Neuronal stem cell (in vitro differentiated cells): ENCODE measurements at regions not wholly inside any gene's neighbourhood (a gene's known extent, or its start where the extent isn't known, plus 50 kb on each side); places are given as distances from the start of the nearest gene placed in this dataset.
"Not testable (repeated sequence)": the region's sequence is repeated elsewhere in the genome, so short reads cannot be mapped to it uniquely, and the experiment has no call there.

ENCODE experiments used
- DNase-seq: peaks from one replicate; pipeline ENCODE4 v3.0.0-alpha.2; 2013; ENCODE audit warnings: low spot score
- H2AFZ ChIP-seq: one replicate; pipeline ENCODE4 v1.6.1; 2013; ENCODE audit warnings: mild to moderate bottlenecking, low read length, inconsistent platforms
- H2AK5ac ChIP-seq: 2 replicates; pipeline ENCODE4 v1.6.1; 2013; ENCODE audit warnings: low read depth, mild to moderate bottlenecking, inconsistent platforms, low read length, moderate library complexity, mixed read lengths
- H2BK120ac ChIP-seq: 2 replicates; pipeline ENCODE4 v1.6.1; 2013; ENCODE audit warnings: low read depth, mild to moderate bottlenecking, inconsistent platforms, low read length, moderate library complexity, mixed read lengths
- H2BK12ac ChIP-seq: one replicate; pipeline ENCODE4 v1.6.1; 2013; ENCODE audit warnings: low read length, inconsistent platforms
- H2BK15ac ChIP-seq: 2 replicates; pipeline ENCODE4 v1.6.1; 2013; ENCODE audit warnings: mild to moderate bottlenecking, low read length, inconsistent platforms, mixed read lengths
- H2BK5ac ChIP-seq: one replicate; pipeline ENCODE4 v1.6.1; 2013; ENCODE audit warnings: inconsistent platforms, mild to moderate bottlenecking, low read length, moderate library complexity
- H3K14ac ChIP-seq: one replicate; pipeline ENCODE4 v1.6.1; 2013; ENCODE audit warnings: low read length, inconsistent platforms
- H3K18ac ChIP-seq: 2 replicates; pipeline ENCODE4 v1.6.1; 2013; ENCODE audit warnings: low read length, inconsistent platforms
- H3K23ac ChIP-seq: 2 replicates; pipeline ENCODE4 v1.6.1; 2013; ENCODE audit warnings: low read depth, mild to moderate bottlenecking, mixed read lengths, low read length, inconsistent platforms; ENCODE audit not compliant: poor library complexity
- H3K27ac ChIP-seq: replicated peaks from 3 replicates; pipeline ENCODE4 v1.5.1; 2013; ENCODE audit warnings: low read length, inconsistent platforms
- H3K27me3 ChIP-seq, 3 experiments: 2 replicates each; pipeline ENCODE4 v1.6.1; 2013; ENCODE audit warnings: low read length in 3 of 3, mild to moderate bottlenecking in 2 of 3, inconsistent platforms in 1 of 3, low read depth in 1 of 3, mixed read lengths in 1 of 3, moderate library complexity in 1 of 3; ENCODE audit not compliant: control insufficient read depth in 3 of 3, insufficient read depth in 3 of 3
- H3K36me3 ChIP-seq, 2 donors: replicated peaks in 1 of 2; 2 replicates each; pipeline ENCODE4 v1.6.1; 2013; ENCODE audit warnings: low read length in 2 of 2; ENCODE audit not compliant: control insufficient read depth in 2 of 2, insufficient read depth in 2 of 2
- H3K4ac ChIP-seq: 2 replicates; pipeline ENCODE4 v1.6.1; 2013; ENCODE audit warnings: inconsistent platforms, mild to moderate bottlenecking, low read length, moderate library complexity
- H3K4me1 ChIP-seq, 2 donors: 1 replicate in 1 of 2; 2 replicates in 1 of 2; pipeline ENCODE4 v1.6.1; 2013; ENCODE audit warnings: low read length in 2 of 2, low read depth in 1 of 2; ENCODE audit not compliant: control insufficient read depth in 2 of 2, insufficient read depth in 1 of 2
- H3K4me2 ChIP-seq: one replicate; pipeline ENCODE4 v1.6.1; 2013; ENCODE audit warnings: mild to moderate bottlenecking, low read length, inconsistent platforms; ENCODE audit not compliant: insufficient read depth, poor library complexity, severe bottlenecking
- H3K4me3 ChIP-seq, 2 donors: 2 replicates each; pipeline ENCODE4 v1.5.1; 2013; ENCODE audit warnings: low read length in 2 of 2, mild to moderate bottlenecking in 2 of 2, inconsistent platforms in 1 of 2, moderate library complexity in 1 of 2
- H3K79me1 ChIP-seq: one replicate; pipeline ENCODE4 v1.6.1; 2013; ENCODE audit warnings: low read depth, mild to moderate bottlenecking, inconsistent platforms, low read length, moderate library complexity
- H3K9ac ChIP-seq: one replicate; pipeline ENCODE4 v1.6.1; 2013; ENCODE audit warnings: mild to moderate bottlenecking, low read depth, low read length, inconsistent platforms; ENCODE audit not compliant: poor library complexity
- H3K9me3 ChIP-seq, 2 donors: replicated peaks in 1 of 2; 2 replicates each; pipeline versions ENCODE3 to v1.6.1; 2013; ENCODE audit warnings: low read length in 2 of 2, mild to moderate bottlenecking in 2 of 2, inconsistent platforms in 1 of 2, low read depth in 1 of 2, mixed read lengths in 1 of 2, moderate library complexity in 1 of 2; ENCODE audit not compliant: control insufficient read depth in 2 of 2, insufficient read depth in 1 of 2
- H4K8ac ChIP-seq: one replicate; pipeline ENCODE4 v1.6.1; 2013; ENCODE audit warnings: low read depth, mild to moderate bottlenecking, inconsistent platforms, low read length, moderate library complexity
- H4K91ac ChIP-seq: one replicate; pipeline ENCODE4 v1.6.1; 2013; ENCODE audit warnings: low read length, low read depth, mild to moderate bottlenecking, inconsistent platforms; ENCODE audit not compliant: poor library complexity
- WGBS, 2 donors: extraction: QIAGEN DNeasy Blood & Tissue Kit; methylation state at CpG; one replicate each; pipeline ENCODE4 v1.1.7; 2013; ENCODE audit warnings: missing lambda C conversion rate in 2 of 2, mixed read lengths in 1 of 2; ENCODE audit not compliant: insufficient read length in 2 of 2, insufficient replicate concordance in 1 of 2; ENCODE audit errors: extremely low coverage in 2 of 2; 5-methylcytosine and 5-hydroxymethylcytosine counted together

DNA sequence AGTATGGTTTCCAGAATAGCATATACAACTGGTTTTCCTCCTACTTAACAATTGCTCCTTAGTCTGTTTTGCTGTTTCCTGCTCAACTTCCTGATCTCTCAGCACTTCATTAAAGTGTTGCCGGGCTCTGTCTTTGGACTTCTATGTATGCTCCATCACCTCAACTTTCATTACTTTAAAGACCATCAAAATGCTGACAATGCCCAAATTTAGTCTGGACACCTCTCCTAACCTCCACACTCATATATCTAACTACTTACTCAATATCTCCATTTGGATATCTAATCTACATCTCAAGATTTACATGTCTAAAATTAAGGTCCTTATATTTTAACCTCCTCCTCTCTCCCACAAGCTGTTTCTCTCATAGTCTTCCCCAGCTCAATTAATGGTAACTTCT lies 54.4 kb upstream of the LGR5 start:
- H3K18ac ChIP-seq, result no peak overlapping the region
- H3K27ac ChIP-seq, result no peak overlapping the region
- no peak overlapping the region for H3K9ac ChIP-seq
- H3K4ac ChIP-seq, result no peak overlapping the region
- H3K79me1 ChIP-seq, result no peaks in the 10 kb centered on the region
- H4K91ac ChIP-seq, result no peak overlapping the region
- no peak overlapping the region for H2BK15ac ChIP-seq
- H3K4me3 ChIP-seq, result no peak overlapping the region
- DNase-seq, result no peak
- no peak overlapping the region for H2BK5ac ChIP-seq
- no peak overlapping the region for H2BK12ac ChIP-seq
- no peak overlapping the region for H3K14ac ChIP-seq
- H3K9me3 ChIP-seq, result no peaks in the 10 kb centered on the region
- WGBS, 2 donors, result no CpG with 5 or more reads among the region's 1 CpG
- no peak overlapping the region for H2AK5ac ChIP-seq
- no peaks in the 10 kb centered on the region for H3K36me3 ChIP-seq
- no peak overlapping the region for H4K8ac ChIP-seq
- H3K4me1 ChIP-seq, result no peaks in the 10 kb centered on the region
- no peak overlapping the region for H2BK120ac ChIP-seq
- no peaks in the 10 kb centered on the region for H3K27me3 ChIP-seq
- H2AFZ ChIP-seq, result no peak overlapping the region
- no peak overlapping the region for H3K23ac ChIP-seq
- H3K4me2 ChIP-seq, result no peak overlapping the region

DNA sequence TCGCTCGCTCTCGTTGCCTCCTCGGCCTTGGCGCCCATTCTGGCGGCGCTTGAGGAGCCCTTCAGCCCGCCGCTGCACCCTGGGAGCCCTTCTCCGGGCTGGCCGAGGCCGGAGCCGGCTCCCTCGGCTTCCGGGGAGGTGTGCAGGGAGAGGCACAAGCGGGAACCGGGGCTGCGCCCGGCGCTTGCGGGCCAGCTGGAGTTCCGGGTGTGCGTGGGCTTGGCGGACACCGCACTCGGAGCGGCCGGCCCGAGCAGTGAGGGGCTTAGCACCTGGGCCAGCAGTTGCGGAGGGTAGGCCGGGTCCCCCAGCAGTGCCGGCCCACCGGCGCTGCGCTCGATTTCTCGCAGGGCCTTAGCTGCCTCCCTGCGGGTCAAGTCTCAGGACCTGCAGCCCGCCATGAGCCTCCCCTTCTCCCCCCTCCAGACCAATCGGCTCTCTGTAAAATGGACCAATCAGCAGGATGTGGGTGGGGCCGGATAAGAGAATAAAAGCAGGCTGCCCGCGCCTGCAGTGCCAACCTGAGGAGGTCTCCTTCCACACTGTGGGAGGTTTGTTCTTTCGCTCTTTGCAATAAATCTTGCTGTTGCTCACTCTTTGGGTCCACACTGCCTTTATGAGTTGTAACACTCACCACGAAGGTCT lies 62.8 kb upstream of the LGR5 start:
- not testable (repeated sequence) for DNase-seq, H4K8ac ChIP-seq, H3K4ac ChIP-seq, H3K27ac ChIP-seq, H3K23ac ChIP-seq, H3K9ac ChIP-seq, H3K27me3 ChIP-seq, H2BK120ac ChIP-seq, H3K18ac ChIP-seq, H3K9me3 ChIP-seq, H2BK15ac ChIP-seq, H3K36me3 ChIP-seq, H2BK5ac ChIP-seq, H2BK12ac ChIP-seq, H2AFZ ChIP-seq, H3K79me1 ChIP-seq, H3K4me3 ChIP-seq, H4K91ac ChIP-seq, H3K14ac ChIP-seq, H3K4me2 ChIP-seq, H2AK5ac ChIP-seq, H3K4me1 ChIP-seq
- WGBS, 2 donors, result no CpG with 5 or more reads among the region's 45 CpGs

DNA sequence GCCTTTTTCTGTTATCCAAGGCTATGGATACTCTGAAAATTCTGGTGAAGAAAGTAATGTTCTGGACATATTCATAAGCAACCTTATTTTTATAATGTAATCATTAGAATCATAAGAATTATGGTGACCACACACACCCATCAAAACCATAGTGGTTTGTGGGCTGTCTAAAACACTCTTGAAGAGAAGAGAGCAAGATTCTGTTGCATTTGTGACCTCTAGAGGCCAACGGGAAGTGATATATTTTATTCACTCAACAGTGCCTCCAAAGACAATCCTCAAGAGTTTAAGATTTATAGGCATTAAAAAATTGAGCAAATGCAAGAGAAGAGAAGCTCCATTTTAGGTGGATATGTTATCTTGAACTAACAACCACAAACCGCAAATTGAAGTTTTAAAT lies 68.5 kb upstream of the LGR5 start:
- Histone ChIP-seq H2BK15ac (no peak overlapping the region), H3K79me1 (no peaks in the 10 kb centered on the region), H2AFZ (no peak overlapping the region), H3K36me3 (no peaks in the 10 kb centered on the region), H2BK5ac (no peak overlapping the region), H2AK5ac (no peak overlapping the region), H4K8ac (no peak overlapping the region), H3K4me3 (no peak overlapping the region), H3K18ac (no peak overlapping the region), H2BK120ac (no peak overlapping the region), H3K14ac (no peak overlapping the region), H3K4me2 (no peak overlapping the region), H3K9ac (no peak overlapping the region), H3K9me3 (no peaks in the 10 kb centered on the region), H2BK12ac (no peak overlapping the region), H3K23ac (no peak overlapping the region), H3K27ac (no peak overlapping the region), H3K4ac (no peak overlapping the region), H3K27me3 (no peaks in the 10 kb centered on the region), H4K91ac (no peak overlapping the region), H3K4me1 (no peaks in the 10 kb centered on the region)
- no peak for DNase-seq
- WGBS, 2 donors, result no CpG with 5 or more reads among the region's 2 CpGs

DNA sequence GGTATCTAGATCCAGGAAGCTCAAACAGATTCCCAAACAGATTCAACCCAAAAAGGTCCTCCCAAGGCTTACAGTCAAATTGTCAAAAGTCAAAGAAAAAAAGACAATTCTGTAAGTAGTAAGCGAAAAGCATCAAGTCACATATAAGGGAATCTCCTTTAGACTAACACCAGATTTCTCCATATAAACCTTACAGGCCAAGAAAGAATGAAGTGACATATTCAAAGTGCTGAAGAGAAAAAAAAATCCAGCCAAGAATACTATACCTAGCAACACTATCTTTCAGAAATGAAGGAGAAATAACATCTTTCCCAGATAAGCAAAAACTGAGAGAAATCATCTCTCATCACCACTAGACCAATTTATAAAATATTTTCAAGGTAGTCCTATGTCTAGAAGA lies 79.6 kb upstream of the LGR5 start:
- H2BK5ac ChIP-seq, result no peak overlapping the region
- no peaks in the 10 kb centered on the region for H3K27me3 ChIP-seq
- H3K18ac ChIP-seq, result no peak overlapping the region
- H3K27ac ChIP-seq, result no peak overlapping the region
- no peaks in the 10 kb centered on the region for H3K4me1 ChIP-seq
- H3K4ac ChIP-seq, result no peak overlapping the region
- no peak overlapping the region for H2AFZ ChIP-seq
- H3K9ac ChIP-seq, result no peak overlapping the region
- no peak overlapping the region for H2BK120ac ChIP-seq
- no peak overlapping the region for H2BK12ac ChIP-seq
- no peak for DNase-seq
- no peak overlapping the region for H3K4me2 ChIP-seq
- no peak overlapping the region for H3K14ac ChIP-seq
- H3K79me1 ChIP-seq, result peaks cover 2% of the 10 kb centered on the region
- H2AK5ac ChIP-seq, result no peak overlapping the region
- no peaks in the 10 kb centered on the region for H3K36me3 ChIP-seq
- no peak overlapping the region for H4K91ac ChIP-seq
- no peak overlapping the region for H2BK15ac ChIP-seq
- no CpG with 5 or more reads among the region's 1 CpG for WGBS, 2 donors
- no peak overlapping the region for H3K4me3 ChIP-seq
- peaks cover 0 to 4% of the 10 kb centered on the region in 2 donors for H3K9me3 ChIP-seq
- H4K8ac ChIP-seq, result no peak overlapping the region
- H3K23ac ChIP-seq, result no peak overlapping the region
